ENCODE measurements at regions not wholly inside any gene's neighbourhood (a gene's known extent, or its start where the extent isn't known, plus 50 kb on each side); places are given as distances from the start of the nearest gene placed in this dataset.

DNA sequence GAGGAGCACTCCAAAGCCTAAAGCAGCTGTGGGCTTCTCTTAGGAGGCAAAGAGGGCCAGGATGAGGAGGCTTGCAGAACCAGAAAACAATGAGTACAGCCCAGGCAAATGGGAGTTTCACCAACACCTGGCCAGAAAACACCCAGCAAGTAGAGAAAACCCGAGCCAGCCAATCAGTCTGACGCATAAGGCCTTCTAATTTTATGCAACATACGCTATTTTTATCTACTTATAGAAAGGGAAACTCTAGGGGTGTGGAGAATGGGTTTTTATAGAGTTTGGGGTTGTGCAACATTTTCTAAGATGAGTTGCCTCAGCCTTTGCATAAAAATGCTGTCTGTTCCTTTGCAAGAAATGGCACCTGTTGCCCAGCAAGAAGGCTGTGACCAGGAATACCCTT is 529.0 kb upstream of the CDH5 start:
- TF ChIP-seq, protein P1, sequence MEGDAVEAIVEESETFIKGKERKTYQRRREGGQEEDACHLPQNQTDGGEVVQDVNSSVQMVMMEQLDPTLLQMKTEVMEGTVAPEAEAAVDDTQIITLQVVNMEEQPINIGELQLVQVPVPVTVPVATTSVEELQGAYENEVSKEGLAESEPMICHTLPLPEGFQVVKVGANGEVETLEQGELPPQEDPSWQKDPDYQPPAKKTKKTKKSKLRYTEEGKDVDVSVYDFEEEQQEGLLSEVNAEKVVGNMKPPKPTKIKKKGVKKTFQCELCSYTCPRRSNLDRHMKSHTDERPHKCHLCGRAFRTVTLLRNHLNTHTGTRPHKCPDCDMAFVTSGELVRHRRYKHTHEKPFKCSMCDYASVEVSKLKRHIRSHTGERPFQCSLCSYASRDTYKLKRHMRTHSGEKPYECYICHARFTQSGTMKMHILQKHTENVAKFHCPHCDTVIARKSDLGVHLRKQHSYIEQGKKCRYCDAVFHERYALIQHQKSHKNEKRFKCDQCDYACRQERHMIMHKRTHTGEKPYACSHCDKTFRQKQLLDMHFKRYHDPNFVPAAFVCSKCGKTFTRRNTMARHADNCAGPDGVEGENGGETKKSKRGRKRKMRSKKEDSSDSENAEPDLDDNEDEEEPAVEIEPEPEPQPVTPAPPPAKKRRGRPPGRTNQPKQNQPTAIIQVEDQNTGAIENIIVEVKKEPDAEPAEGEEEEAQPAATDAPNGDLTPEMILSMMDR (IDR thresholded peaks at IDR 0.05; ENCODE audit: insufficient read depth, missing control alignments): no peak
- FAIRE-seq (no peak), DNase-seq (ENCODE audit: insufficient read length, low spot score) (no peak)

- no peak for DNase-seq (ENCODE audit: insufficient read length, low spot score)
- no peak for FAIRE-seq
- TF ChIP-seq, protein P1 (IDR thresholded peaks at IDR 0.05; ENCODE audit: insufficient read depth, missing control alignments): no peak
Observed at GRCh38 chr16:65834688-65835087, 531.8 kb upstream of the CDH5 start.

- TF ChIP-seq, protein P1 (IDR thresholded peaks at IDR 0.05; ENCODE audit: insufficient read depth, missing control alignments): no peak
- no peak for FAIRE-seq
- no peak for DNase-seq (ENCODE audit: insufficient read length, low spot score)
Observed at GRCh38 chr16:65833171-65833871, 533.2 kb upstream of the CDH5 start.

DNA sequence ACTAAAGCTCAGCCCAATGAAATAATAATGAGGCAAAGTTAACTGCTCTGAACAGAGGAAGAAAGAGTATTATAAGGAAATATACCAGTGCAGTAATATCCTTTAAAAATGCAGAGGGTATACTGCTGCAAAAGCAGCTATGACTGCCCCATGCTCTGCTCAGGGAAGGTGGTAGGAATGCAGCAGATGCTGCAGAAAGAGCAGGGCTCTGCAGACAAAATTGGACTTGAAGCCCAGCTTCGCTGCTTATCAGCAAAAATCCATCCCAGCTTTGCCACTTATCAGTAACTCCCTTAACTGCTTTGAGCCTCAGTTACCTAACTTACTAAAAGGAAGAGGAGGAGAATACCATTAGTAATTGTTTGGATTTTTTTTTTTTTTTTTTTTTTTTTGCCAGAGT is 533.8 kb upstream of the CDH5 start:
- DNase-seq (ENCODE audit: insufficient read length, low spot score) (no peak), FAIRE-seq (no peak)
- TF ChIP-seq, protein P1 (IDR thresholded peaks at IDR 0.05; ENCODE audit: insufficient read depth, missing control alignments): no peak

DNA sequence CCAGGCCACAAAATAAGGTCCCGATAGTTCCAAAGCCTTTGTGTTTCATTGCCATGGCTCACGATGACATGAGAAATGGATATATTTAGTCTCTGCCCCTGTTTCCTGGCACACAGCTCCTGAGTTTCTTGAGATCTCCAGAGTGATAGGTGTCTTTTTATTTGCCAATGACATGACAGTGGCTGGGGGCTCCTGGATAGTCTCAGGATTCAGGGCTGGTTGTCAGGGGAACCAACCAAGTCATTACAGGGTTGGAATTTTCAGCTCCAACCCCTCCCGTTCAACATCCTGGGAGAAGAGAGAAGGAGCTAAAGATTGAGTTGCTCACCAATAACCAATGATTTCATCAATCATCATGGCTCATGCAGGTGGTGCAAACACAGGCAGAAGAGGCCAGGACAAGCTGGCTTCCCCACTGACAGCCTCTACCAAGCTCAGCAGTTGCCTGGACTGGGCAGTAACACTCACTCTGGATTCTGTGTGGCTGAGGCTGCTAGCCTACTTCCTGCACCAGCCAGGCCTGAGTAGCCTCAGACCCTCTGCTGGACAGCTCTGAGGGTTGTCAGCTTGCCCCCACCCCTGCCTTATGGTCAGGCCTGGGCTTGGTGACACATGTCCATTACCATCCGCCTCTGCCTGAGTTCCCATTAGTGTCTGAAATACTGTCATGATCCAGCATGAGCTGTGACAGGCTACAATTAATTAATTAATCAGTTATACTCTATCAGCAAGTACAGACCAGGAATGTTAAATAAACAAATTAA is 534.4 kb upstream of the CDH5 start:
- TF ChIP-seq, protein P1 (IDR thresholded peaks at IDR 0.05; ENCODE audit: insufficient read depth, missing control alignments): no peak
- no peak for DNase-seq (ENCODE audit: insufficient read length, low spot score)
- FAIRE-seq: no peak

- FAIRE-seq: no peak
- DNase-seq (ENCODE audit: insufficient read length, low spot score): no peak
- TF ChIP-seq, protein P1 (IDR thresholded peaks at IDR 0.05; ENCODE audit: insufficient read depth, missing control alignments): no peak
Observed at GRCh38 chr16:65829076-65829475, 537.4 kb upstream of the CDH5 start.

DNA sequence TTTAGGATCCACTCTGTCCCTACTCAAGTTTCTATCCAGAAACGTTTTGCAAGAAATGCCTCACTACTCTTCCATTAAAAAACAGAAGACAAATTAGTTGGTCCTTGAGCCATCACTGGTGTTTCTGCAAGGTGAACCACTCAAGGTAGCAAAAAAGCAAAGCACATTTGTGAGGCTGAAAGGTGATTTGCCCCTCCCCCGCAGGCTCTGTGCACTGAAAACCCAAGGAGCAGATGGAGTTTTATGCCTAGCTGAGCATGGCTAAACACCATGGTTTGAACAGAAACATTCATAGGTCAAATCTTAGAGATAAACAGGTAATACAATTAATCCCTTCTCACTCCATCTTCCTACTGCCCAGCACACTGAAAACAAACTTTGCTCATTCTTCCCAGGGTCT is 538.2 kb upstream of the CDH5 start:
- DNase-seq (ENCODE audit: insufficient read length, low spot score): no peak
- TF ChIP-seq, protein P1 (IDR thresholded peaks at IDR 0.05; ENCODE audit: insufficient read depth, missing control alignments): no peak
- no peak for FAIRE-seq

Data from D721Med (cell line).